ENCODE measurements at regions not wholly inside any gene's neighbourhood (a gene's known extent, or its start where the extent isn't known, plus 50 kb on each side); places are given as distances from the start of the nearest gene placed in this dataset.
"Not testable (repeated sequence)": the region's sequence is repeated elsewhere in the genome, so short reads cannot be mapped to it uniquely, and the experiment has no call there.

GRCh38 chr11:95434489-95435057 is 203.6 kb upstream of the SESN3 start:
- no peak for DNase-seq (ENCODE audit: low spot score)

GRCh38 chr11:95434009-95434408 is 203.0 kb upstream of the SESN3 start:
- DNase-seq (ENCODE audit: low spot score): no peak

- peak; percentile 8 for DNase-seq (ENCODE audit: low spot score)
These were observed 201.9 kb upstream of the SESN3 start for GRCh38 chr11:95432714-95433503.

- DNase-seq (ENCODE audit: low spot score): no peak
These were observed 198.4 kb upstream of the SESN3 start for GRCh38 chr11:95429376-95429907.

- DNase-seq (ENCODE audit: low spot score): no peak
These were observed 195.9 kb upstream of the SESN3 start for GRCh38 chr11:95426823-95427462.

GRCh38 chr11:95419915-95420314 is 188.9 kb upstream of the SESN3 start:
- DNase-seq (ENCODE audit: low spot score): no peak

- no peak for DNase-seq (ENCODE audit: low spot score)
These were observed 187.9 kb upstream of the SESN3 start for GRCh38 chr11:95418916-95419315.

GRCh38 chr11:95417832-95418231 is 186.8 kb upstream of the SESN3 start:
- no peak for DNase-seq (ENCODE audit: low spot score)

GRCh38 chr11:95415837-95416304 is 184.9 kb upstream of the SESN3 start:
- DNase-seq (ENCODE audit: low spot score): no peak

GRCh38 chr11:95414217-95414616 is 183.2 kb upstream of the SESN3 start:
- no peak for DNase-seq (ENCODE audit: low spot score)

- no peak for DNase-seq (ENCODE audit: low spot score)
These were observed 182.8 kb upstream of the SESN3 start for GRCh38 chr11:95413761-95414160.

- DNase-seq (ENCODE audit: low spot score): no peak
These were observed 182.0 kb upstream of the SESN3 start for GRCh38 chr11:95413021-95413420.

GRCh38 chr11:95412074-95412473 is 181.1 kb upstream of the SESN3 start:
- no peak for DNase-seq (ENCODE audit: low spot score)

GRCh38 chr11:95410707-95411106 is 179.7 kb upstream of the SESN3 start:
- DNase-seq (ENCODE audit: low spot score): not testable (repeated sequence)

GRCh38 chr11:95406271-95406670 is 175.3 kb upstream of the SESN3 start:
- no peak for DNase-seq (ENCODE audit: low spot score)

- no peak for DNase-seq (ENCODE audit: low spot score)
These were observed 173.4 kb upstream of the SESN3 start for GRCh38 chr11:95404370-95404769.

GRCh38 chr11:95398437-95399112 is 167.6 kb upstream of the SESN3 start:
- DNase-seq (ENCODE audit: low spot score): no peak

GRCh38 chr11:95392644-95393043 is 161.6 kb upstream of the SESN3 start:
- no peak for DNase-seq (ENCODE audit: low spot score)

- no peak for DNase-seq (ENCODE audit: low spot score)
These were observed 158.4 kb upstream of the SESN3 start for GRCh38 chr11:95389427-95389826.

GRCh38 chr11:95388086-95388485 is 157.1 kb upstream of the SESN3 start:
- DNase-seq (ENCODE audit: low spot score): no peak

GRCh38 chr11:95387325-95387724 is 156.3 kb upstream of the SESN3 start:
- DNase-seq (ENCODE audit: low spot score): no peak

GRCh38 chr11:95385577-95385976 is 154.6 kb upstream of the SESN3 start:
- no peak for DNase-seq (ENCODE audit: low spot score)

Data from HuH-7.5 (cell line).